Activated CD8-positive, alpha-beta memory T cell treated with anti-CD3 and anti-CD28 coated beads, Interleukin-2, amount 50 U/mL, for 48 hours (primary cell): ENCODE measurements at regions not wholly inside any gene's neighbourhood (a gene's known extent, or its start where the extent isn't known, plus 50 kb on each side); places are given as distances from the start of the nearest gene placed in this dataset.
A peak's percentile ranks its signal among the peaks of the same experiment; 100 is the strongest.
"Not testable (repeated sequence)": the region's sequence is repeated elsewhere in the genome, so short reads cannot be mapped to it uniquely, and the experiment has no call there.

Source experiments
- DNase-seq: peaks from one replicate; pipeline ENCODE4 v3.0.0-alpha.2; 2020

- DNase-seq = no peak
These were observed 605.4 kb upstream of the SLC35B3 start for GRCh38 chr6:9040718-9041117.

GRCh38 chr6:9039258-9039657, 603.9 kb upstream of the SLC35B3 start:
- DNase-seq = no peak

GRCh38 chr6:9028086-9028485, 592.7 kb upstream of the SLC35B3 start:
- DNase-seq = no peak

GRCh38 chr6:9025796-9026394, 590.5 kb upstream of the SLC35B3 start:
- DNase-seq = no peak

- DNase-seq = no peak
These were observed 589.9 kb upstream of the SLC35B3 start for GRCh38 chr6:9025228-9025627.

- not testable (repeated sequence) for DNase-seq
These were observed 588.9 kb upstream of the SLC35B3 start for GRCh38 chr6:9024246-9024645.

- DNase-seq = no peak
These were observed 584.7 kb upstream of the SLC35B3 start for GRCh38 chr6:9020001-9020400.

GRCh38 chr6:9009931-9010330, 574.6 kb upstream of the SLC35B3 start:
- no peak for DNase-seq

- DNase-seq = no peak
These were observed 571.7 kb upstream of the SLC35B3 start for GRCh38 chr6:9007027-9007426.

GRCh38 chr6:9002833-9003232, 567.5 kb upstream of the SLC35B3 start:
- no peak for DNase-seq

GRCh38 chr6:8995156-8995555, 559.8 kb upstream of the SLC35B3 start:
- DNase-seq = no peak

GRCh38 chr6:8993111-8993510, 557.8 kb upstream of the SLC35B3 start:
- no peak for DNase-seq

- DNase-seq = no peak
These were observed 556.5 kb upstream of the SLC35B3 start for GRCh38 chr6:8991844-8992243.

GRCh38 chr6:8990075-8990474, 554.7 kb upstream of the SLC35B3 start:
- no peak for DNase-seq

GRCh38 chr6:8983202-8983688, 547.9 kb upstream of the SLC35B3 start:
- peak; percentile 77 for DNase-seq

GRCh38 chr6:8982668-8983067, 547.3 kb upstream of the SLC35B3 start:
- no peak for DNase-seq

- no peak for DNase-seq
These were observed 538.0 kb upstream of the SLC35B3 start for GRCh38 chr6:8973395-8973794.

GRCh38 chr6:8969747-8970146, 534.4 kb upstream of the SLC35B3 start:
- DNase-seq = no peak

GRCh38 chr6:8958894-8959511, 523.7 kb upstream of the SLC35B3 start:
- no peak for DNase-seq

GRCh38 chr6:8953310-8953709, 518.0 kb upstream of the SLC35B3 start:
- DNase-seq = no peak

- DNase-seq = no peak
These were observed 513.4 kb upstream of the SLC35B3 start for GRCh38 chr6:8948733-8949132.

- no peak for DNase-seq
These were observed 512.6 kb upstream of the SLC35B3 start for GRCh38 chr6:8947900-8948299.

GRCh38 chr6:8944548-8944947, 509.2 kb upstream of the SLC35B3 start:
- DNase-seq = no peak

- DNase-seq = no peak
These were observed 507.7 kb upstream of the SLC35B3 start for GRCh38 chr6:8943073-8943472.

GRCh38 chr6:8941577-8941976, 506.2 kb upstream of the SLC35B3 start:
- DNase-seq = no peak
